HepG2 (cell line): ENCODE measurements at regions not wholly inside any gene's neighbourhood (a gene's known extent, or its start where the extent isn't known, plus 50 kb on each side); places are given as distances from the start of the nearest gene placed in this dataset.

Source experiments
- ATAC-seq: fragments of 200-7000 bp; cut with Tn5 transposase; 3 replicates; pipeline ENCODE4 v1.9.1; 2020; ENCODE audit warnings: mild to moderate bottlenecking, moderate library complexity
- BruUV-seq: library from RNA; stranded (reverse); fragments of 400-500 nt; replicated peaks from 2 replicates; lab custom pipeline; 2021; lab: Mats Ljungman, UMichigan
- CTCF ChIA-PET: fragments of 300-600 bp; formaldehyde crosslinking; extraction: SDS; loops from one replicate; lab custom pipeline; 2021; ENCODE audit warnings: low total read pairs, inconsistent platforms, low intra/inter-chr PET ratio; lab: Yijun Ruan, JAX
- POLR2A ChIA-PET: fragments of 350-600 bp; sonication (Branson Sonifier 250); formaldehyde crosslinking; loops from one replicate; lab custom pipeline; 2020; ENCODE audit warnings: antibody characterized with exemption, inconsistent platforms; lab: Yijun Ruan, JAX
- DNase-seq: peaks from one replicate; pipeline ENCODE4 v3.0.0-alpha.2; 2015; ENCODE audit warnings: low spot score
- FAIRE-seq: peaks from 3 replicates; lab custom pipeline; 2011; peaks lifted over from hg19 to GRCh38; lab: Jason Lieb, UNC
- H2AFZ ChIP-seq: one replicate; pipeline ENCODE4 v1.6.1; 2011; ENCODE audit warnings: low read length, inconsistent platforms
- H3K27ac ChIP-seq: fragments of 300-600 bp; 3 replicates; pipeline ENCODE4 v1.8.0; 2011; ENCODE audit warnings: mixed run types, mild to moderate bottlenecking, mixed read lengths, low read length, inconsistent platforms; ENCODE audit not compliant: insufficient read depth; ENCODE audit errors: extremely low read length
- H3K27me3 ChIP-seq, 2 experiments: fragments of 200-600 bp in 1 of 2; 2 replicates in 1 of 2; 3 replicates in 1 of 2; pipeline versions ENCODE4 v1.6.0 to v1.8.0; 2011; ENCODE audit warnings: low read length in 2 of 2, mild to moderate bottlenecking in 2 of 2, moderate library complexity in 2 of 2, inconsistent platforms in 1 of 2; ENCODE audit not compliant: insufficient read depth in 2 of 2, control insufficient read depth in 1 of 2
- H3K36me3 ChIP-seq, 2 experiments: fragments of 200-600 bp in 1 of 2; replicated peaks in 1 of 2; 2 replicates in 1 of 2; 3 replicates in 1 of 2; pipeline versions ENCODE4 v1.5.1 to v1.8.0; 2011; ENCODE audit warnings: low read length in 2 of 2, inconsistent platforms in 1 of 2; ENCODE audit not compliant: insufficient read depth in 2 of 2, control insufficient read depth in 1 of 2
- H3K4me1 ChIP-seq: 2 replicates; pipeline ENCODE4 v1.5.1; 2012; ENCODE audit warnings: low read length, inconsistent platforms; ENCODE audit not compliant: insufficient read depth
- H3K4me2 ChIP-seq: 2 replicates; pipeline ENCODE4 v1.6.0; 2011; ENCODE audit warnings: low read depth, low read length, inconsistent platforms
- H3K4me3 ChIP-seq, 3 experiments: fragments of 200-600 bp in 1 of 3; sonication (generic), shearing (Covaris generic) in 1 of 3; replicated peaks in 1 of 3; 2 replicates each; pipeline ENCODE4 v1.5.1; 2011 to 2016; ENCODE audit warnings: low read length in 3 of 3, inconsistent platforms in 2 of 3, low read depth in 2 of 3, mild to moderate bottlenecking in 2 of 3, control low read depth in 1 of 3, mixed read lengths in 1 of 3; ENCODE audit not compliant: insufficient read depth in 1 of 3
- H3K79me2 ChIP-seq: one replicate; pipeline ENCODE4 v1.6.1; 2011; ENCODE audit warnings: low read length, inconsistent platforms; ENCODE audit not compliant: insufficient read depth
- H3K9ac ChIP-seq: 2 replicates; pipeline ENCODE4 v1.6.0; 2011; ENCODE audit warnings: mild to moderate bottlenecking, low read depth, low read length, inconsistent platforms; ENCODE audit not compliant: insufficient read depth
- H3K9me3 ChIP-seq: 2 replicates; pipeline ENCODE4 v1.5.1; 2012; ENCODE audit warnings: mild to moderate bottlenecking, low read length
- H4K20me1 ChIP-seq: 2 replicates; pipeline ENCODE4 v1.6.0; 2011; ENCODE audit warnings: inconsistent platforms, mild to moderate bottlenecking, low read length, moderate library complexity; ENCODE audit not compliant: insufficient read depth
- ATF1 ChIP-seq: IDR thresholded peaks from 2 replicates; pipeline ENCODE4 v1.6.1; 2016; ENCODE audit warnings: mild to moderate bottlenecking, control low read depth
- CC2D1A ChIP-seq: sonication (generic); formaldehyde crosslinking; IDR thresholded peaks from 2 replicates; pipeline ENCODE4 v1.8.1; 2023; ENCODE audit warnings: mild to moderate bottlenecking, missing genetic modification reagents
- FOSL2 ChIP-seq: sonication (generic); formaldehyde crosslinking; IDR thresholded peaks from 2 replicates; pipeline ENCODE4 v1.4.0; 2020; ENCODE audit warnings: missing genetic modification reagents
- MATR3 ChIP-seq: sonication (generic); formaldehyde crosslinking; IDR thresholded peaks from 2 replicates; pipeline ENCODE4 v1.4.0; 2020; ENCODE audit warnings: missing genetic modification reagents
- NFYB ChIP-seq: sonication (generic); formaldehyde crosslinking; IDR thresholded peaks from 2 replicates; pipeline ENCODE4 v1.4.0; 2020; ENCODE audit warnings: missing genetic modification reagents
- PHB2 ChIP-seq: fragments of 450-650 bp; IDR thresholded peaks from 2 replicates; pipeline ENCODE4 v1.6.1; 2018; ENCODE audit not compliant: partially characterized antibody
- PHF5A ChIP-seq: IDR thresholded peaks from one replicate; pipeline ENCODE4 v1.6.1; 2018; ENCODE audit warnings: low read depth, missing genetic modification reagents; ENCODE audit not compliant: unreplicated experiment
- POLR2AphosphoS5 ChIP-seq: IDR thresholded peaks from 2 replicates; pipeline ENCODE4 v1.6.1; 2012; ENCODE audit warnings: low read depth, low read length
- RFX1 ChIP-seq: fragments of 450-650 bp; IDR thresholded peaks from 2 replicates; pipeline ENCODE4 v1.6.1; 2017
- TAF15 ChIP-seq: fragments of 200-400 bp; formaldehyde crosslinking; IDR thresholded peaks from one replicate; pipeline ENCODE4 v1.6.1; 2018; ENCODE audit warnings: mild to moderate bottlenecking, low read depth, low read length; ENCODE audit not compliant: poor library complexity, severe bottlenecking
- ZNF326 ChIP-seq: sonication (generic); formaldehyde crosslinking; IDR thresholded peaks from 2 replicates; pipeline ENCODE4 v1.4.0; 2020; ENCODE audit warnings: missing genetic modification reagents, borderline replicate concordance
- ZNF550 ChIP-seq: sonication (generic); formaldehyde crosslinking; IDR thresholded peaks from 2 replicates; pipeline ENCODE4 v1.4.0; 2020; ENCODE audit warnings: mild to moderate bottlenecking, missing genetic modification reagents, borderline replicate concordance
- ZNF720 ChIP-seq: sonication (generic); formaldehyde crosslinking; IDR thresholded peaks from 2 replicates; pipeline ENCODE4 v1.4.0; 2020; ENCODE audit warnings: missing genetic modification reagents
- in situ Hi-C: cut with HindIII; loops from 2 replicates; pipeline ENCODE4 v1.10.0; 2017; ENCODE audit warnings: low pct_unique_long_range_greater_than_20kb; ENCODE audit not compliant: extremely low pct_ligation_motif_present
- intact Hi-C: fragments of 100-400 bp; cut with micrococcal nuclease; formaldehyde crosslinking; loops from one replicate; pipeline ENCODE4 v1.10.0; 2022; ENCODE audit not compliant: unreplicated experiment
- TF ChIP-seq, protein P1 (sequence below): sonication (generic); formaldehyde crosslinking; IDR thresholded peaks from 2 replicates; pipeline ENCODE4 v1.8.1; 2023; ENCODE audit warnings: mild to moderate bottlenecking, inconsistent platforms, moderate library complexity, missing genetic modification reagents, borderline replicate concordance
- TF ChIP-seq, protein P2 (sequence below): sonication (generic); formaldehyde crosslinking; IDR thresholded peaks from 2 replicates; pipeline ENCODE4 v1.5.1; 2020; ENCODE audit warnings: missing genetic modification reagents, mild to moderate bottlenecking, borderline replicate concordance
- TF ChIP-seq, protein P3 (sequence below): sonication (generic); formaldehyde crosslinking; conservative IDR thresholded peaks from 2 replicates; pipeline ENCODE4 v1.8.1; 2023; ENCODE audit warnings: missing genetic modification reagents
- TF ChIP-seq, protein P4 (sequence below): sonication (generic); formaldehyde crosslinking; IDR thresholded peaks from 2 replicates; pipeline ENCODE4 v1.4.0; 2020; ENCODE audit warnings: missing genetic modification reagents
- TF ChIP-seq, protein P5 (sequence below): sonication (generic); formaldehyde crosslinking; IDR thresholded peaks from 2 replicates; pipeline ENCODE4 v1.9.0; 2022; ENCODE audit warnings: low read depth, missing genetic modification reagents
- TF ChIP-seq, protein P6 (sequence below): sonication (generic); formaldehyde crosslinking; IDR thresholded peaks from 2 replicates; pipeline ENCODE4 v1.4.0; 2020; ENCODE audit warnings: mild to moderate bottlenecking, missing genetic modification reagents

DNA sequence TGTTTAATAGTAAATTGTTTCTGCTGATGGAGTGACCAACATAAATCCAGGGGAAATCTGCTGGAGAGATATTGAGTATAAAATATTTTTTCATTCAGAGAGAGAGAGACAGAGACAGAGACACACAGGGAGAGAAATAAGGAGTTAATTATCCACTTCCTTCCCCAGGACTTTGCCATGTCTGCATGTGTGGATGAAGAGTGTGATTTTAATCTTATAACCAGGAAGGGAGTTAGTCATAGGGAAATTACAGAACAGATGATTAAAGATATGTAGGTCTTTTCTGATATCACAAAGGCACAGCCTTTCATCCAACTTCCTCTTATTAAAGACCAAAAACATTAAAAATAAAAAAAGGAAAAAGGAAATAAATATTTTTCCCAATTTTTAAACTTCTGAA is 526.3 kb downstream of the SPRY1 start:
- no peaks in the 10 kb centered on the region; the same call in 1 of the 2 replicates for H4K20me1 ChIP-seq
- no peak for ATAC-seq
- FAIRE-seq = no peak
- no peak overlapping the region for H3K9ac ChIP-seq
- H3K9me3 ChIP-seq = no peaks in the 10 kb centered on the region
- intact Hi-C loops (no loop called here), in situ Hi-C loops (no loop called here)
- H3K27ac ChIP-seq = no peak overlapping the region
- POLR2A ChIA-PET = no interaction called here
- no peak overlapping the region for H3K4me3 ChIP-seq
- H3K79me2 ChIP-seq = no peaks in the 10 kb centered on the region
- no peak for DNase-seq
- H3K4me1 ChIP-seq = no peaks in the 10 kb centered on the region
- no peaks in the 10 kb centered on the region for H3K36me3 ChIP-seq
- no peak overlapping the region for H3K4me2 ChIP-seq
- H2AFZ ChIP-seq = no peak overlapping the region
- BruUV-seq = no TSS peak
- H3K27me3 ChIP-seq = no peaks in the 10 kb centered on the region
- CTCF ChIA-PET = no interaction called here
- no peak for TF ChIP-seq ZNF326 (CRISPR knock-in tag)
- no peak for TF ChIP-seq MATR3 (CRISPR knock-in tag)
- TF ChIP-seq, protein P1, sequence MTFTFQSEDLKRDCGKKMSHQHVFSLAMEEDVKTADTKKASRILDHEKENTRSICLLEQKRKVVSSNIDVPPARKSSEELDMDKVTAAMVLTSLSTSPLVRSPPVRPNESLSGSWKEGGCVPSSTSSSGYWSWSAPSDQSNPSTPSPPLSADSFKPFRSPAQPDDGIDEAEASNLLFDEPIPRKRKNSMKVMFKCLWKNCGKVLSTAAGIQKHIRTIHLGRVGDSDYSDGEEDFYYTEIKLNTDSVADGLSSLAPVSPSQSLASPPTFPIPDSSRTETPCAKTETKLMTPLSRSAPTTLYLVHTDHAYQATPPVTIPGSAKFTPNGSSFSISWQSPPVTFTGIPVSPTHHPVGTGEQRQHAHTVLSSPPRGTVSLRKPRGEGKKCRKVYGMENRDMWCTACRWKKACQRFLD (CRISPR knock-in tag) = no peak
- TF ChIP-seq NFYB (CRISPR knock-in tag) = no peak
- TF ChIP-seq POLR2AphosphoS5 = no peak
- TF ChIP-seq TAF15 = no peak
- TF ChIP-seq PHB2 = no peak
- TF ChIP-seq ZNF550 (CRISPR knock-in tag) = no peak
- TF ChIP-seq, protein P2, sequence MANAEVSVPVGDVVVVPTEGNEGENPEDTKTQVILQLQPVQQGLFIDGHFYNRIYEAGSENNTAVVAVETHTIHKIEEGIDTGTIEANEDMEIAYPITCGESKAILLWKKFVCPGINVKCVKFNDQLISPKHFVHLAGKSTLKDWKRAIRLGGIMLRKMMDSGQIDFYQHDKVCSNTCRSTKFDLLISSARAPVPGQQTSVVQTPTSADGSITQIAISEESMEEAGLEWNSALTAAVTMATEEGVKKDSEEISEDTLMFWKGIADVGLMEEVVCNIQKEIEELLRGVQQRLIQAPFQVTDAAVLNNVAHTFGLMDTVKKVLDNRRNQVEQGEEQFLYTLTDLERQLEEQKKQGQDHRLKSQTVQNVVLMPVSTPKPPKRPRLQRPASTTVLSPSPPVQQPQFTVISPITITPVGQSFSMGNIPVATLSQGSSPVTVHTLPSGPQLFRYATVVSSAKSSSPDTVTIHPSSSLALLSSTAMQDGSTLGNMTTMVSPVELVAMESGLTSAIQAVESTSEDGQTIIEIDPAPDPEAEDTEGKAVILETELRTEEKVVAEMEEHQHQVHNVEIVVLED (CRISPR knock-in tag) = no peak
- TF ChIP-seq, protein P3, sequence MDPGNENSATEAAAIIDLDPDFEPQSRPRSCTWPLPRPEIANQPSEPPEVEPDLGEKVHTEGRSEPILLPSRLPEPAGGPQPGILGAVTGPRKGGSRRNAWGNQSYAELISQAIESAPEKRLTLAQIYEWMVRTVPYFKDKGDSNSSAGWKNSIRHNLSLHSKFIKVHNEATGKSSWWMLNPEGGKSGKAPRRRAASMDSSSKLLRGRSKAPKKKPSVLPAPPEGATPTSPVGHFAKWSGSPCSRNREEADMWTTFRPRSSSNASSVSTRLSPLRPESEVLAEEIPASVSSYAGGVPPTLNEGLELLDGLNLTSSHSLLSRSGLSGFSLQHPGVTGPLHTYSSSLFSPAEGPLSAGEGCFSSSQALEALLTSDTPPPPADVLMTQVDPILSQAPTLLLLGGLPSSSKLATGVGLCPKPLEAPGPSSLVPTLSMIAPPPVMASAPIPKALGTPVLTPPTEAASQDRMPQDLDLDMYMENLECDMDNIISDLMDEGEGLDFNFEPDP (CRISPR knock-in tag) = no peak
- TF ChIP-seq ZNF720 = no peak
- no peak for TF ChIP-seq RFX1
- TF ChIP-seq ATF1 (CRISPR knock-in tag) = no peak
- TF ChIP-seq PHF5A (CRISPR knock-in tag) = no peak
- TF ChIP-seq, protein P4, sequence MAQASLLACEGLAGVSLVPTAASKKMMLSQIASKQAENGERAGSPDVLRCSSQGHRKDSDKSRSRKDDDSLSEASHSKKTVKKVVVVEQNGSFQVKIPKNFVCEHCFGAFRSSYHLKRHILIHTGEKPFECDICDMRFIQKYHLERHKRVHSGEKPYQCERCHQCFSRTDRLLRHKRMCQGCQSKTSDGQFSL (CRISPR knock-in tag) = no peak
- TF ChIP-seq, protein P5, sequence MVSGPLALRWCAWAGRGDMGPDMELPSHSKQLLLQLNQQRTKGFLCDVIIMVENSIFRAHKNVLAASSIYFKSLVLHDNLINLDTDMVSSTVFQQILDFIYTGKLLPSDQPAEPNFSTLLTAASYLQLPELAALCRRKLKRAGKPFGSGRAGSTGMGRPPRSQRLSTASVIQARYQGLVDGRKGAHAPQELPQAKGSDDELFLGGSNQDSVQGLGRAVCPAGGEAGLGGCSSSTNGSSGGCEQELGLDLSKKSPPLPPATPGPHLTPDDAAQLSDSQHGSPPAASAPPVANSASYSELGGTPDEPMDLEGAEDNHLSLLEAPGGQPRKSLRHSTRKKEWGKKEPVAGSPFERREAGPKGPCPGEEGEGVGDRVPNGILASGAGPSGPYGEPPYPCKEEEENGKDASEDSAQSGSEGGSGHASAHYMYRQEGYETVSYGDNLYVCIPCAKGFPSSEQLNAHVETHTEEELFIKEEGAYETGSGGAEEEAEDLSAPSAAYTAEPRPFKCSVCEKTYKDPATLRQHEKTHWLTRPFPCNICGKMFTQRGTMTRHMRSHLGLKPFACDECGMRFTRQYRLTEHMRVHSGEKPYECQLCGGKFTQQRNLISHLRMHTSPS (CRISPR knock-in tag) = no peak
- no peak for TF ChIP-seq FOSL2 (CRISPR knock-in tag)
- TF ChIP-seq, protein P6, sequence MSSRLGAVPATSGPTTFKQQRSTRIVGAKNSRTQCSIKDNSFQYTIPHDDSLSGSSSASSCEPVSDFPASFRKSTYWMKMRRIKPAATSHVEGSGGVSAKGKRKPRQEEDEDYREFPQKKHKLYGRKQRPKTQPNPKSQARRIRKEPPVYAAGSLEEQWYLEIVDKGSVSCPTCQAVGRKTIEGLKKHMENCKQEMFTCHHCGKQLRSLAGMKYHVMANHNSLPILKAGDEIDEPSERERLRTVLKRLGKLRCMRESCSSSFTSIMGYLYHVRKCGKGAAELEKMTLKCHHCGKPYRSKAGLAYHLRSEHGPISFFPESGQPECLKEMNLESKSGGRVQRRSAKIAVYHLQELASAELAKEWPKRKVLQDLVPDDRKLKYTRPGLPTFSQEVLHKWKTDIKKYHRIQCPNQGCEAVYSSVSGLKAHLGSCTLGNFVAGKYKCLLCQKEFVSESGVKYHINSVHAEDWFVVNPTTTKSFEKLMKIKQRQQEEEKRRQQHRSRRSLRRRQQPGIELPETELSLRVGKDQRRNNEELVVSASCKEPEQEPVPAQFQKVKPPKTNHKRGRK (CRISPR knock-in tag) = no peak
- no peak for TF ChIP-seq CC2D1A (CRISPR knock-in tag)
